ENCODE measurements at regions not wholly inside any gene's neighbourhood (a gene's known extent, or its start where the extent isn't known, plus 50 kb on each side); places are given as distances from the start of the nearest gene placed in this dataset.
"Not testable (repeated sequence)": the region's sequence is repeated elsewhere in the genome, so short reads cannot be mapped to it uniquely, and the experiment has no call there.

DNA sequence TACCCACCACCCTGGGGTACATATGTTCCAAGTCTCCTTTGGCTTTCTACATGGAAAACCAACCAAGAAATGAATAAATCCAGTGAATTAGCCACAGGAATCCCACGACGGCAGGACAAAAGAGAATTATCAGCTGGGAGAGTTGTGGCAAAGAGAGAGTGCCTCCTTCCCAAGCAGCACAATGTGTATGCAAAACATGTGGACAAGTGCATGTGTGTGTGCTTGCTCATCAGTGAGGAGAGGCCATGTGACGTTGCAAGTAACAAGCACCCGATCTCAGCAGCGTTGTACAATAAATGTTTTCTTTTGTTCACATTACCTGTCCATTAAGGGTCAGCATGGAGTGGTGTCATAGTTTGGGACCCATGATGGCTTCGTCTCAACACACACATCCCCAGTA, 50.0 kb upstream of the EMX2 start:
- intact Hi-C loops (cut with DNase I), result no loop called here
- no peaks in the 10 kb centered on the region for H3K36me3 ChIP-seq
- no peak overlapping the region for H3K4me3 ChIP-seq
- H3K27ac ChIP-seq, result no peak overlapping the region
- no peaks in the 10 kb centered on the region for H3K9me3 ChIP-seq
- H3K27me3 ChIP-seq, result no peaks in the 10 kb centered on the region
- H3K4me1 ChIP-seq, result no peaks in the 10 kb centered on the region
- no peak for DNase-seq (ENCODE audit: extremely low spot score in 2 of 2)
- TF ChIP-seq, protein P1, sequence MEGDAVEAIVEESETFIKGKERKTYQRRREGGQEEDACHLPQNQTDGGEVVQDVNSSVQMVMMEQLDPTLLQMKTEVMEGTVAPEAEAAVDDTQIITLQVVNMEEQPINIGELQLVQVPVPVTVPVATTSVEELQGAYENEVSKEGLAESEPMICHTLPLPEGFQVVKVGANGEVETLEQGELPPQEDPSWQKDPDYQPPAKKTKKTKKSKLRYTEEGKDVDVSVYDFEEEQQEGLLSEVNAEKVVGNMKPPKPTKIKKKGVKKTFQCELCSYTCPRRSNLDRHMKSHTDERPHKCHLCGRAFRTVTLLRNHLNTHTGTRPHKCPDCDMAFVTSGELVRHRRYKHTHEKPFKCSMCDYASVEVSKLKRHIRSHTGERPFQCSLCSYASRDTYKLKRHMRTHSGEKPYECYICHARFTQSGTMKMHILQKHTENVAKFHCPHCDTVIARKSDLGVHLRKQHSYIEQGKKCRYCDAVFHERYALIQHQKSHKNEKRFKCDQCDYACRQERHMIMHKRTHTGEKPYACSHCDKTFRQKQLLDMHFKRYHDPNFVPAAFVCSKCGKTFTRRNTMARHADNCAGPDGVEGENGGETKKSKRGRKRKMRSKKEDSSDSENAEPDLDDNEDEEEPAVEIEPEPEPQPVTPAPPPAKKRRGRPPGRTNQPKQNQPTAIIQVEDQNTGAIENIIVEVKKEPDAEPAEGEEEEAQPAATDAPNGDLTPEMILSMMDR (IDR thresholded peaks at IDR 0.05), result no peak

DNA sequence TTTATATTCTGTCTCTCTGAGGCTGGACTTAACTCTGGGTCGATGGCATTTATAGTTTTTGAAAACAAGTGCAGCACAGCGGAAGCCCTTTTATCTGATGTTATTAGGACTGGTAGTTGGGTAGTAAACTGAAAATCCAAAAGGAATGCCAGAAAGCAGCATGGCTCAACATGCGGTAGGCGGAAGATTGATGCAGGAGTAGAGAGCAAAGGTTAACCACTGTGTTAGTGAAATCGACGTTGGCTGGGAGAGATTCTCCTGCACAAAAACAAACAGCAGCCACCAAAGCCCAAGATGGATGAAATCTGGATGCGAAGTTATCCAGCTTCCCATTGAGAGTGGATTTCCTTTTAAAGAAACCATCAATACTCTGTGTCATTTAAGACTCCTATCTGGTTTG, 54.5 kb upstream of the EMX2 start:
- H3K9me3 ChIP-seq, result no peaks in the 10 kb centered on the region
- peaks cover 7% of the 10 kb centered on the region for H3K4me1 ChIP-seq
- no peak overlapping the region for H3K4me3 ChIP-seq
- no peak for DNase-seq (ENCODE audit: extremely low spot score in 2 of 2)
- intact Hi-C loops (cut with DNase I), result no loop called here
- no peak overlapping the region for H3K27ac ChIP-seq
- H3K36me3 ChIP-seq, result no peaks in the 10 kb centered on the region
- H3K27me3 ChIP-seq, result no peaks in the 10 kb centered on the region
- TF ChIP-seq, protein P1 (IDR thresholded peaks at IDR 0.05), result no peak
- TF ChIP-seq POLR2A (IDR thresholded peaks at IDR 0.05) (no peak), POLR2AphosphoS5 (IDR thresholded peaks at IDR 0.05; ENCODE audit: insufficient read depth in 1 of 2, low read depth in 1 of 2) (no peak)

DNA sequence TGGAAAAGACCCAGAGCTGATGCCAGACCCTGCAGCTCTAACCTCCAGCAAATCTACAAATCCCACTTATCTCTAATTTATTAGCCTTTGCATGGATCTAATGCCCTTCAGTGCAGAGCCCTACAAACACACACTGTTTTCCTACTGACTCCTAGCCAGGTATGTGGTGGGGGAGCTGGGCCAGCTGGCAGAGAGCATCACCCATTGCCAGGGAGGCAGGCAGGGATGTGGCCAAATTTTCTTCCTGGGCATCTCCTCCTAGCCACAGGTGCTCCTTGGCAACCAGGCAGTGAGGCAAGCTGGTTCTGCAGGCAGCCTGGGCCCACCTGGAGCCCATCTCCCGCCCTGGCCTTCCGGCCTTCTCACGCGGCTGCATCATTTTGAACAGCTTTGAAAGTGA, 55.9 kb upstream of the EMX2 start:
- intact Hi-C loops (cut with DNase I), result no loop called here
- Histone ChIP-seq H3K4me3 (no peak overlapping the region), H3K27ac (no peak overlapping the region), H3K36me3 (no peaks in the 10 kb centered on the region), H3K4me1 (peaks cover 12% of the 10 kb centered on the region), H3K27me3 (no peaks in the 10 kb centered on the region), H3K9me3 (no peaks in the 10 kb centered on the region)
- DNase-seq (ENCODE audit: extremely low spot score in 2 of 2), result no peak
- TF ChIP-seq POLR2AphosphoS5 (IDR thresholded peaks at IDR 0.05; ENCODE audit: insufficient read depth in 1 of 2, low read depth in 1 of 2) (no peak), POLR2A (IDR thresholded peaks at IDR 0.05) (no peak)
- TF ChIP-seq, protein P1 (IDR thresholded peaks at IDR 0.05), result no peak

DNA sequence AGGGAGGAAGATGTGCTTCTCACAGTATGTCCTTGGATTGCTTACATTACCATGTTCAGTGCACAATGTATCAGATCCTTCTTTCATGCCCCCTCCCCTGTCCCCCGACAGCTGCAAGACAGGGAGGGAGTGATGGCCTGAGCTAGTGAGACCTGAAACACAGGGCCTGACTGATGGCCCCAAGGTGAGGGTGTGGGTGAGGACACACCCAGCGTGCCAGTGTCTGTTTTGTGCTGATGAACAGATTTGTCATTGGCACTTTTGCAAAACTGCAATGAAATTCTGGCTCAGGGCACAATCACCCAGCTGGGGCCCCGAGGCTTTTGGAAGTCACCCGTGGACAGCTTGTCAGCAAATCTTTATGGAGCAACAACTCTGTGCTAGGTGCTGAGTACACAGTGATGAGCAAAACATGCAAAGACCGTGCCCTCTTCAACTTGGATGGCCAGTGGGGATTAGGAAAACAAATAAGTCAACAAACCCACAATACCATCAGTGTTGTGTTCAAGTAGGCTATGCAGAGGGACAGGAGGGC, 59.4 kb upstream of the EMX2 start:
- DNase-seq (ENCODE audit: extremely low spot score in 2 of 2), result no peak
- intact Hi-C loops (cut with DNase I), result no loop called here
- H3K4me1 ChIP-seq, result peaks cover 12% of the 10 kb centered on the region
- H3K36me3 ChIP-seq, result no peaks in the 10 kb centered on the region
- no peak overlapping the region for H3K4me3 ChIP-seq
- no peak overlapping the region for H3K27ac ChIP-seq
- no peaks in the 10 kb centered on the region for H3K27me3 ChIP-seq
- no peaks in the 10 kb centered on the region for H3K9me3 ChIP-seq
- no peak for TF ChIP-seq POLR2AphosphoS5 (IDR thresholded peaks at IDR 0.05; ENCODE audit: insufficient read depth in 1 of 2, low read depth in 1 of 2)
- no peak for TF ChIP-seq POLR2A (IDR thresholded peaks at IDR 0.05)
- TF ChIP-seq, protein P1 (IDR thresholded peaks at IDR 0.05), result no peak

DNA sequence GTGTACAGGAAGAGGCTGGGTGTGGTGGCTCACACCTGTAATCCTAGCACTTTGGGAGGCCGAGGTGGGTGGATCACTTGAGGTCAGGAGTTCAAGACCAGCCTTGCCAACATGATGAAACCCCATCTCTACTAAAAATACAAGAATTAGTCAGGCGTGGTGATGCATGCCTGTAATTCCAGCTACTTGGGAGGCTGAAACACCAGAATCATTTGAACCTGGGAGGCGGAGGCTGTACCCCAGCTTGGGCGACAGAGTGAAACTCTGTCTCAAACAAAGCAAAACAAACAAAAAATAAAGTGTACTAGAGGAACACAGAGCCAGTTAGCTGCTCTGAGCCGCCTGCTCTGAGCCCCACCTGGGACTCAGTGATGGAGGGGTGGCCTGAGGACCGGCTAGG, 61.5 kb upstream of the EMX2 start:
- H3K4me3 ChIP-seq; H3K27me3 ChIP-seq; intact Hi-C loops (cut with DNase I); H3K9me3 ChIP-seq; H3K27ac ChIP-seq; H3K36me3 ChIP-seq; DNase-seq (ENCODE audit: extremely low spot score in 2 of 2): not testable (repeated sequence)
- H3K4me1 ChIP-seq, result peaks cover 33% of the 10 kb centered on the region

DNA sequence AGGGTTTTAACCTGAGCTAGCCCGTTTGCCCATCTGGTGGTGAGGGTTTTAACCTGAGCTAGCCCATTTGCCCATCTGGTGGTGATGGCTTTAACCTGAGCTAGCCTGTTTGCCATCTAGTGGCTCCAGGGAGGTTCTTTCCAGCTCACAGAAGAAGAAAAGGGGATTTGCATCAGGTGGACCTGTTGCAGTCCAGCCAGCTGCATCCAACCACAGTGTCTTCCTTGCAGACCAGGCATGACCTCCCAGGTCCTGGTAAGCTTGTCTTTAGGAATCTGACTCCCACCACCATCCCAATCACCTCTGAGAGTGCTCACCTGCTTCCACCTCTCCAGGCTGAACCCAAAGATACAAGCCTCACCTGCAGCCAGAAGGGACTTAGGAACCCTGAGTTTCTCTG, 62.4 kb upstream of the EMX2 start:
- no peak overlapping the region for H3K27ac ChIP-seq
- TF ChIP-seq POLR2A (IDR thresholded peaks at IDR 0.05), result no peak
- no peak for TF ChIP-seq POLR2AphosphoS5 (IDR thresholded peaks at IDR 0.05; ENCODE audit: insufficient read depth in 1 of 2, low read depth in 1 of 2)
- H3K9me3 ChIP-seq, result no peaks in the 10 kb centered on the region
- H3K36me3 ChIP-seq, result no peaks in the 10 kb centered on the region
- no peak overlapping the region for H3K4me3 ChIP-seq
- no peak for DNase-seq (ENCODE audit: extremely low spot score in 2 of 2)
- no peaks in the 10 kb centered on the region for H3K27me3 ChIP-seq
- H3K4me1 ChIP-seq, result peaks cover 38% of the 10 kb centered on the region
- intact Hi-C loops (cut with DNase I), result no loop called here
